HG03025 (cell line): ENCODE measurements at regions not wholly inside any gene's neighbourhood (a gene's known extent, or its start where the extent isn't known, plus 50 kb on each side); places are given as distances from the start of the nearest gene placed in this dataset.
"Not testable (repeated sequence)": the region's sequence is repeated elsewhere in the genome, so short reads cannot be mapped to it uniquely, and the experiment has no call there.

Source experiments
- ATAC-seq: cut with Tn5 transposase; IDR thresholded peaks from one replicate; pipeline ENCODE4 v1.9.1; 2021; ENCODE audit warnings: mild to moderate bottlenecking, moderate library complexity; ENCODE audit not compliant: unreplicated experiment, low FRiP score

GRCh38 chr17:53499277-53499676, 323.4 kb upstream of the KIF2B start:
- ATAC-seq: no peak

- ATAC-seq: no peak
Observed at GRCh38 chr17:53496356-53496755, 326.4 kb upstream of the KIF2B start.

DNA sequence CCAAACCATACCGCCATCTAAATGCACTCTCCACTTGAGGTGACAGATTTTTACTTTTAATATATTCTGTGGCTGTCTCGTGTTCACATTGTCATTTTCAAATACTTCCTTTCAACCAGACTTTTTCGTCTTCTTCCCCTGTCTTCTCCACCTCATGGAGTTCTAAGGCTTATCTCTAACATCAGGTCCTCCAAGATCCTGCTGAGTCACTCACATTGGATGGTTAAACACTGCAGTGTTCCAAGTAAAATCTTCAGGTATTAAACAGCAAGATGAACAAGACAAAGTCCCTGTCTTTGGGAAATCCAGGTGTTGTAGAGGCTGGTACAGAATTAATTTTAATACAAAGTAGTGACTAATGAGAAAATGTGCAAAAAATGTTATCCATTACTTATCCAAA, 330.2 kb upstream of the KIF2B start:
- no peak for ATAC-seq

GRCh38 chr17:53490447-53490968, 332.2 kb upstream of the KIF2B start:
- no peak for ATAC-seq

- no peak for ATAC-seq
Observed at GRCh38 chr17:53483704-53484103, 339.0 kb upstream of the KIF2B start.

GRCh38 chr17:53475002-53475401, 347.7 kb upstream of the KIF2B start:
- ATAC-seq: no peak

- ATAC-seq: no peak
Observed at GRCh38 chr17:53472586-53472985, 350.1 kb upstream of the KIF2B start.

DNA sequence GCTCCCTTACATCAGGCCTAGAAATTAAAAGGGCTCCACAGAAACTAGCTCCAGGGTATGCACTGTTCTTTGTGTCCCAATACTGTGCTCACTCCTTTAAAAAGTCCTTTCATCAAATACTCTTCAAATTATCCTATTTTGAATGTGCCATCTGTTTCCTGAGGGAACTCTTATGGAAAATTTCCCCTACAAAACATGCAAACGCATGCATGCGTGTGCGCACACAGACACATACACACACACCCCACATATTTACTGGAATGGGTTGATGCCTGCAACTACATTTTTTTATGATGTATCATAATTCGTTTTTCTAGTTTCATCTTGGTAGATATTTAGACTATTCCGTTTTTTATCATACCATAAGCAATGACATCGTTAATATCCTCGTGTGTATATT, 351.2 kb upstream of the KIF2B start:
- no peak for ATAC-seq

DNA sequence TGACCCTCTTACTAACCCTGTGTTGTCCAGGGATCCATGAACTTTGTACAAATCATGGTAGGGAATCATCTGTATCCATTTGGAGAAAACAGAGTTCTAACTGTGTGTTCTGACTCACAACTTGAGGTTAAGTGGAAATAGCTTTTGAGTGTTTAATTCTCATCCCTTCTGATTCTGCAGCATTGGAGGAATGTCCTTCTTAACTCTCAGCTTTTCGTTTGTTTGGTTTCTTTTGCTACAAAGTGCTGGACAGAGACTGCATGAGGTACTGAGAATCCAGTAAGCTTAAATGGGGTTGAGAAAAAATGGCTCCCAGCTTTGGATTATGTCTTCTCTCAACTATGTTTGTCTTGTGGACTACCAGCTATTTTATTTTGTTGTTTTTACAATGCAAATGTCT, 352.1 kb upstream of the KIF2B start:
- ATAC-seq: no peak

DNA sequence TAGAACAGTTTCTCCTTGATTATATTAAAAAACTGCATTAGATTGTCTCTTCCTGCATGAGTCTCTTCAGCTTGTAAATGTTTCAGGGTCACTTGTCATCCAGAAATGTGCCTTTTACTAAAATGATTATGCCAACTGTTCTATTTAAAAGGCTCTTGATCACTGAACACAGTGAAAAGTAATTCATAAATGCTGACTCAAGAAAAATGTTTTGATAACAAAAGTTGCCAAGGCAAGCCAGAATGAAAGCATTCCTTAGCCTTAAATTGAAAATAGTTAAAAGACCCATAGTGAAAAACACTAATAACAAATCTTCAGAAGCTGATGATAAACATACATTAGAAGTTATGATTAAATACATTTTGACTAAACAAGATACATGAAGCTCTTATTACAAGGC, 356.0 kb upstream of the KIF2B start:
- ATAC-seq: no peak

GRCh38 chr17:53464396-53464795, 358.3 kb upstream of the KIF2B start:
- ATAC-seq: not testable (repeated sequence)

GRCh38 chr17:53463363-53463762, 359.4 kb upstream of the KIF2B start:
- no peak for ATAC-seq

- ATAC-seq: no peak
Observed at GRCh38 chr17:53462393-53462811, 360.3 kb upstream of the KIF2B start.

DNA sequence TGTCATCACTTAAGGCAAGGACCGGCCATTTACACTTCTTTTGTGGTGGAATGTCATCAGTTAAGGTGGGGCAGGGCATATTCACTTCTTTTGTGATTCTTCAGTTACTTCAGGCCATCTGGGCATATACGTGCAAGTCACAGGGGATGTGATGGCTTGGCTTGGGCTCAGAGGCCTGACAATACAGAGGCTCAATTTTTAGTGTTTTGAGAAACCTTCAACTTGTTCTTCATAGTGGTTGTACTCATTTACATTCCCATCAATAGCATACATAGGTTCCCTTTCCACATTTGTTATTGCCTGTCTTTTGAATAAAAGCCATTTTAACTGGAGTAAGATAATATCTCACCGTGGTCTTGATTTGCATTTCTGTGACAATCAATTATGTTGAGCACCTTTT, 366.8 kb upstream of the KIF2B start:
- not testable (repeated sequence) for ATAC-seq

GRCh38 chr17:53454337-53454736, 368.4 kb upstream of the KIF2B start:
- no peak for ATAC-seq

DNA sequence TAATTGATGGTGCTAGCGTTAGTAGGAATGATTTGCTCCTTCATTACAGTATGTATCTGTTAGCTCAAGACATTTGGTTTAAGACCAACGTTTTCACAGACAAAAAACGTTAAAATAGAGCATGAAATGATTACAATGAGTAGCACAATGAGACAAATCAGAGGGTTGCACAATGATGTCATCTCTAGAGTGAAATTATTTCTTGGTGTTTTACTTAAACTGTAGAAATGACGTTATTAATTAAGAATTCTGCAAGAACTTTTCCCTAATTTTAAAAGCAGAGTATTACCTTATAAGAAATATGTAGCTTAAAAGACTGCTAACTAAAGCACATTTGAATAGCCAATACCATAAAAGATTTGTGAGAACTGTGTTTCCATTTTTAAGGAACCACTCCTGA, 373.4 kb upstream of the KIF2B start:
- ATAC-seq: no peak

DNA sequence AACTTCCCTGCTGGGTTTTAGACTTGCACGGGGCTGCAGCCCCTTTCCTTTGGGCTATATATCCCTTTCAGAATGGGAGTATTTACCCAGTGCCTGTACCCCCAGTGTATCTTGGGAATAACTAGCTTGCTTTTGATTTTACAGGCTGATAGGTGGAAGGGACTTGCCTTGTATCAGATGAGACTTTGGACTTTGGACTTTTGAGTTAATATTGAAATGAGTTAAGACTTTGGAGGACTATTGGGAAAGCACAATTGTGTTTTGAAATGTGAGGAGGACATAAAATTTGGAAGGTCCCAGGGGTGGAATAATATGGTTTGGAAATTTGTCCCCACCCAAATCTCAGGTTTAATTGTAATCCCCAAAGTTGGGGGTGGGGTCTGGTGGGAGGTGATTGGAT, 393.8 kb upstream of the KIF2B start:
- no peak for ATAC-seq

GRCh38 chr17:53426505-53426904, 396.2 kb upstream of the KIF2B start:
- no peak for ATAC-seq

- no peak for ATAC-seq
Observed at GRCh38 chr17:53420035-53420641, 402.6 kb upstream of the KIF2B start.

DNA sequence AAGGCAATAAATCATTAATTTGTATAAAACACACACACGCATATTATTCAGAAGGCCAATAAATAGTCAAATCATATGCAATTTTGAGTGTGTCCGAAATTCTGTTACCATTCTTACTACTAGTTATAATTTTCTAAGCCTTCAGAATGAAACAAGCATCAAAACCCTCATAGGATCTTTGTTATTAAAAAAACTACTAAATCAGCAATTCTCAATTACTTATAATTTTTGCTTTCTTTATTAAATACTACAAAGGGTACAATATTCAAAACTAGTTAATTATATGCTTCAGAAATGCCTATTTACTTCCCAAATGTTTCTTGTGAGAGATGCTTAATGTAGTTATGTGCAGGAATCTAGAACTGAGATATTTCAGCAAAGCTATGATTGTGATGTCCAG, 413.1 kb upstream of the KIF2B start:
- no peak for ATAC-seq

DNA sequence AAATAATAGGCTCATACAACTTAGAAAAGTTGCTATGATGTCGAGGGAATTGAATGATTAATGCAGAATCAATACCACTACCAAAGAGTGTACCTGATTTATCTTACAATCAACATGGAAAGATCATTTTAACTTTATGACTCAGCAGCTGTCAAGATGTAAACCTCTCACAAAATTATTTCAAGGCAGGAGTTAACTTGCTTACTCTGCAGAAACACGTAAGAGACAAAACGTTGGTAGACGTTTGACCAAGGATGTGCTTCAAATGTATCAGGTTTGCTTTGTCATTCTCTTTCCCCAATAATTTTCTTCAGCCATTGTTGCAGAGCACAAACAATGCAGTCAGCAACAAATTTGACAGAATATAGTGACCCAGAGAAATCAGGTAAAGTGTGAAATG, 415.8 kb upstream of the KIF2B start:
- no peak for ATAC-seq

GRCh38 chr17:53391197-53391596, 431.5 kb upstream of the KIF2B start:
- ATAC-seq: no peak

- no peak for ATAC-seq
Observed at GRCh38 chr17:53390575-53390974, 432.2 kb upstream of the KIF2B start.
